HepG2 (cell line): ENCODE measurements at regions not wholly inside any gene's neighbourhood (a gene's known extent, or its start where the extent isn't known, plus 50 kb on each side); places are given as distances from the start of the nearest gene placed in this dataset.

ENCODE experiments used
- ATAC-seq: fragments of 200-7000 bp; cut with Tn5 transposase; 3 replicates; pipeline ENCODE4 v1.9.1; 2020; ENCODE audit warnings: mild to moderate bottlenecking, moderate library complexity
- BruUV-seq: library from RNA; stranded (reverse); fragments of 400-500 nt; replicated peaks from 2 replicates; lab custom pipeline; 2021; lab: Mats Ljungman, UMichigan
- CTCF ChIA-PET: fragments of 300-600 bp; formaldehyde crosslinking; extraction: SDS; loops from one replicate; lab custom pipeline; 2021; ENCODE audit warnings: low total read pairs, inconsistent platforms, low intra/inter-chr PET ratio; lab: Yijun Ruan, JAX
- POLR2A ChIA-PET: fragments of 350-600 bp; sonication (Branson Sonifier 250); formaldehyde crosslinking; loops from one replicate; lab custom pipeline; 2020; ENCODE audit warnings: antibody characterized with exemption, inconsistent platforms; lab: Yijun Ruan, JAX
- DNase-seq: peaks from one replicate; pipeline ENCODE4 v3.0.0-alpha.2; 2015; ENCODE audit warnings: low spot score
- FAIRE-seq: peaks from 3 replicates; lab custom pipeline; 2011; peaks lifted over from hg19 to GRCh38; lab: Jason Lieb, UNC
- H2AFZ ChIP-seq: one replicate; pipeline ENCODE4 v1.6.1; 2011; ENCODE audit warnings: low read length, inconsistent platforms
- H3K27ac ChIP-seq: fragments of 300-600 bp; 3 replicates; pipeline ENCODE4 v1.8.0; 2011; ENCODE audit warnings: mixed run types, mild to moderate bottlenecking, mixed read lengths, low read length, inconsistent platforms; ENCODE audit not compliant: insufficient read depth; ENCODE audit errors: extremely low read length
- H3K27me3 ChIP-seq, 2 experiments: fragments of 200-600 bp in 1 of 2; 2 replicates in 1 of 2; 3 replicates in 1 of 2; pipeline versions ENCODE4 v1.6.0 to v1.8.0; 2011; ENCODE audit warnings: low read length in 2 of 2, mild to moderate bottlenecking in 2 of 2, moderate library complexity in 2 of 2, inconsistent platforms in 1 of 2; ENCODE audit not compliant: insufficient read depth in 2 of 2, control insufficient read depth in 1 of 2
- H3K36me3 ChIP-seq, 2 experiments: fragments of 200-600 bp in 1 of 2; replicated peaks in 1 of 2; 2 replicates in 1 of 2; 3 replicates in 1 of 2; pipeline versions ENCODE4 v1.5.1 to v1.8.0; 2011; ENCODE audit warnings: low read length in 2 of 2, inconsistent platforms in 1 of 2; ENCODE audit not compliant: insufficient read depth in 2 of 2, control insufficient read depth in 1 of 2
- H3K4me1 ChIP-seq: 2 replicates; pipeline ENCODE4 v1.5.1; 2012; ENCODE audit warnings: low read length, inconsistent platforms; ENCODE audit not compliant: insufficient read depth
- H3K4me2 ChIP-seq: 2 replicates; pipeline ENCODE4 v1.6.0; 2011; ENCODE audit warnings: low read depth, low read length, inconsistent platforms
- H3K4me3 ChIP-seq, 3 experiments: fragments of 200-600 bp in 1 of 3; sonication (generic), shearing (Covaris generic) in 1 of 3; replicated peaks in 1 of 3; 2 replicates each; pipeline ENCODE4 v1.5.1; 2011 to 2016; ENCODE audit warnings: low read length in 3 of 3, inconsistent platforms in 2 of 3, low read depth in 2 of 3, mild to moderate bottlenecking in 2 of 3, control low read depth in 1 of 3, mixed read lengths in 1 of 3; ENCODE audit not compliant: insufficient read depth in 1 of 3
- H3K79me2 ChIP-seq: one replicate; pipeline ENCODE4 v1.6.1; 2011; ENCODE audit warnings: low read length, inconsistent platforms; ENCODE audit not compliant: insufficient read depth
- H3K9ac ChIP-seq: 2 replicates; pipeline ENCODE4 v1.6.0; 2011; ENCODE audit warnings: mild to moderate bottlenecking, low read depth, low read length, inconsistent platforms; ENCODE audit not compliant: insufficient read depth
- H3K9me3 ChIP-seq: 2 replicates; pipeline ENCODE4 v1.5.1; 2012; ENCODE audit warnings: mild to moderate bottlenecking, low read length
- H4K20me1 ChIP-seq: 2 replicates; pipeline ENCODE4 v1.6.0; 2011; ENCODE audit warnings: inconsistent platforms, mild to moderate bottlenecking, low read length, moderate library complexity; ENCODE audit not compliant: insufficient read depth
- BCL6 ChIP-seq: IDR thresholded peaks from 2 replicates; pipeline ENCODE4 v1.6.1; 2016; ENCODE audit warnings: missing genetic modification reagents, missing compliant biosample characterization
- FOXP1 ChIP-seq, 2 experiments: fragments of 450-650 bp in 1 of 2; IDR thresholded peaks; 2 replicates each; pipeline ENCODE4 v1.6.1; 2017 to 2018; ENCODE audit warnings: antibody characterized with exemption in 1 of 2
- KDM5B ChIP-seq: sonication (generic); formaldehyde crosslinking; IDR thresholded peaks from 2 replicates; pipeline ENCODE4 v1.4.0; 2020; ENCODE audit warnings: missing genetic modification reagents, mild to moderate bottlenecking, borderline replicate concordance
- NFRKB ChIP-seq: fragments of 450-650 bp; IDR thresholded peaks from 2 replicates; pipeline ENCODE4 v1.6.1; 2017
- SMARCC2 ChIP-seq: fragments of 450-650 bp; IDR thresholded peaks from 2 replicates; pipeline ENCODE4 v1.6.1; 2017; ENCODE audit warnings: antibody characterized with exemption, mild to moderate bottlenecking
- TOE1 ChIP-seq: sonication (generic); formaldehyde crosslinking; IDR thresholded peaks from 2 replicates; pipeline ENCODE4 v1.4.0; 2020; ENCODE audit warnings: mild to moderate bottlenecking, missing genetic modification reagents
- ZNF672 ChIP-seq: sonication (generic); formaldehyde crosslinking; IDR thresholded peaks from 2 replicates; pipeline ENCODE4 v1.8.1; 2022; ENCODE audit warnings: missing genetic modification reagents
- ZNF772 ChIP-seq: sonication (generic); formaldehyde crosslinking; IDR thresholded peaks from 2 replicates; pipeline ENCODE4 v1.5.0; 2020; ENCODE audit warnings: mild to moderate bottlenecking, missing genetic modification reagents
- WGBS: methylation state at CpG from one replicate; pipeline ENCODE4 v1.1.6; 2017; ENCODE audit warnings: low lambda C conversion rate; 5-methylcytosine and 5-hydroxymethylcytosine counted together
- in situ Hi-C: cut with HindIII; loops from 2 replicates; pipeline ENCODE4 v1.10.0; 2017; ENCODE audit warnings: low pct_unique_long_range_greater_than_20kb; ENCODE audit not compliant: extremely low pct_ligation_motif_present
- intact Hi-C: fragments of 100-400 bp; cut with micrococcal nuclease; formaldehyde crosslinking; loops from one replicate; pipeline ENCODE4 v1.10.0; 2022; ENCODE audit not compliant: unreplicated experiment
- TF ChIP-seq, protein P1 (sequence below): sonication (generic); formaldehyde crosslinking; IDR thresholded peaks from 2 replicates; pipeline ENCODE4 v1.8.0; 2022; ENCODE audit warnings: missing genetic modification reagents, mild to moderate bottlenecking, inconsistent platforms, borderline replicate concordance
- TF ChIP-seq, protein P2 (sequence below): sonication (generic); formaldehyde crosslinking; IDR thresholded peaks from 2 replicates; pipeline ENCODE4 v1.8.0; 2022; ENCODE audit warnings: mild to moderate bottlenecking, missing genetic modification reagents
- TF ChIP-seq, protein P3 (sequence below): sonication (generic); formaldehyde crosslinking; IDR thresholded peaks from 2 replicates; pipeline ENCODE4 v1.4.0; 2020; ENCODE audit warnings: mild to moderate bottlenecking, missing genetic modification reagents
- TF ChIP-seq, protein P4 (sequence below): sonication (generic); formaldehyde crosslinking; IDR thresholded peaks from 2 replicates; pipeline ENCODE4 v1.5.0; 2020; ENCODE audit warnings: mild to moderate bottlenecking, missing genetic modification reagents, borderline replicate concordance

DNA sequence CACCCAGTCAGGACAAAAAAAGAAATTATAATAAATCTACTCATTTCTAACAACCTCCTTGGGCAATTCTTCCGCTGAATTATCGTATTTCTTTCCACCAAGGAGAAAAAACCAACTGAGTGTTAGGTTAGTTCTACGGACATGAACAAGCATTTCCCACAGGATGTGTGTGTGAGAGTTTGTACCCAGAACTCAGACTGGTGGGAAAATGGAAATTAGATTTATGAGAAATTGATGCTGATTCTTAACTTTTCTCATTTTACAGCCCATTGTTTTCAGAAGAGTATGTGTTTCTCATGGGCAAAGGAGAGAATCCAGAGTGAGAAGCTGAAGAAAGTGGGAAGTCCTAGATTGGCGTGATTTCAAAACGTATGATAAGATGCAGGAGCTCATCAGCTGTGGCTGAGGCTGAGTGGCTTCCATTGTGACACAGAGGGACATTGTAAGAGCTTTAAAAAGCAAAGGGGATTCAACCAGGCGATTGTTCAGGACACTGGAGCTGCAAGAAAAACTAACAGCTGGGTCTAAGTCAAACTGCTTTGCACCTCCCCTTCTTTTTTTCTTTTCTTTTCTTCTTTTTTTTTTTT, 184.7 kb upstream of the ARGLU1 start (continued):
- TF ChIP-seq, protein P1, sequence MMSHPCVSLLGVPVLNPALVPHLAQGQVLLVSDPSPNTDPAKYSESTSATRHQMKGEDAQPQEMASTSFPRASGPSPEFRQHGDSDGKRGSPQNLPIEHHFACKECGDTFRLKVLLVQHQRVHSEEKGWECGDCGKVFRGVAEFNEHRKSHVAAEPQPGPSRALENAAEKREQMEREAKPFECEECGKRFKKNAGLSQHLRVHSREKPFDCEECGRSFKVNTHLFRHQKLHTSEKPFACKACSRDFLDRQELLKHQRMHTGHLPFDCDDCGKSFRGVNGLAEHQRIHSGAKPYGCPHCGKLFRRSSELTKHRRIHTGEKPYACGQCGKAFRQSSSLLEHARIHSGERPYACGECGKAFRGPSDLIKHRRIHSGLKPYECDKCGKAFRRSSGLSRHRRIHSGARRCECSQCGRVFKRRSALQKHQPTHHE = no peak
- no peak for TF ChIP-seq NFRKB
- TF ChIP-seq, protein P2, sequence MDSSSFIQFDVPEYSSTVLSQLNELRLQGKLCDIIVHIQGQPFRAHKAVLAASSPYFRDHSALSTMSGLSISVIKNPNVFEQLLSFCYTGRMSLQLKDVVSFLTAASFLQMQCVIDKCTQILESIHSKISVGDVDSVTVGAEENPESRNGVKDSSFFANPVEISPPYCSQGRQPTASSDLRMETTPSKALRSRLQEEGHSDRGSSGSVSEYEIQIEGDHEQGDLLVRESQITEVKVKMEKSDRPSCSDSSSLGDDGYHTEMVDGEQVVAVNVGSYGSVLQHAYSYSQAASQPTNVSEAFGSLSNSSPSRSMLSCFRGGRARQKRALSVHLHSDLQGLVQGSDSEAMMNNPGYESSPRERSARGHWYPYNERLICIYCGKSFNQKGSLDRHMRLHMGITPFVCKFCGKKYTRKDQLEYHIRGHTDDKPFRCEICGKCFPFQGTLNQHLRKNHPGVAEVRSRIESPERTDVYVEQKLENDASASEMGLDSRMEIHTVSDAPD (CRISPR knock-in tag) = no peak

DNA sequence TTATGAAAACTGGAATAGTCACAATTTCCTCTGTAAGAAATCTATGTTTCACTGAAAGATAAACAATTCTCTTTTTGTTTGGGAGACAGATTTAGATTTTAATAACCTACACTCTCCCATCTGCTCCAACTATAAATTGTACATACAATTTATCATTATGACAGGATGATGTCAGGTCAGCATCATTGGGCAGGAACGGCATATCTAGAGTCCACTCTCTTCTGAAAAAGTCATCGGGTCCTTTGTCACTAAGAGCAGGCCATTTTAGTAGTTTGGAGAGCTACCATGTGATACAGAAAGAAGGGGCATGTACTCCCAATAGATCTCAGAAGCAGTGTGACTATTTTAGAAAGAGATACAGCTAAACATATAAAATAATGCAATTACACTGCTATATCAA, 180.8 kb upstream of the ARGLU1 start:
- no TSS peak for BruUV-seq
- no peak for ATAC-seq
- Histone ChIP-seq H3K79me2 (no peaks in the 10 kb centered on the region), H3K36me3 (no peaks in the 10 kb centered on the region), H3K9ac (no peak overlapping the region), H3K4me3 (no peak overlapping the region), H4K20me1 (no peaks in the 10 kb centered on the region), H2AFZ (no peak overlapping the region), H3K4me1 (peaks cover 14% of the 10 kb centered on the region), H3K9me3 (no peaks in the 10 kb centered on the region), H3K4me2 (no peak overlapping the region), H3K27ac (no peak overlapping the region), H3K27me3 (no peaks in the 10 kb centered on the region)
- FAIRE-seq = no peak
- intact Hi-C loops (no loop called here), in situ Hi-C loops (no loop called here)
- ChIA-PET POLR2A (no interaction called here), CTCF (no interaction called here)
- no peak for DNase-seq
- 64% methylated on average over 2 of the region's 2 CpGs for WGBS
- TF ChIP-seq BCL6 (CRISPR knock-in tag) (no peak), SMARCC2 (no peak), KDM5B (no peak), ZNF772 (no peak), TOE1 (CRISPR knock-in tag) (no peak), FOXP1 (IDR thresholded peaks at IDR 0.05) (no peak), FOXP1 (CRISPR knock-in tag; IDR thresholded peaks at IDR 0.05) (no peak), ZNF672 (CRISPR knock-in tag) (no peak)
- TF ChIP-seq, protein P3, sequence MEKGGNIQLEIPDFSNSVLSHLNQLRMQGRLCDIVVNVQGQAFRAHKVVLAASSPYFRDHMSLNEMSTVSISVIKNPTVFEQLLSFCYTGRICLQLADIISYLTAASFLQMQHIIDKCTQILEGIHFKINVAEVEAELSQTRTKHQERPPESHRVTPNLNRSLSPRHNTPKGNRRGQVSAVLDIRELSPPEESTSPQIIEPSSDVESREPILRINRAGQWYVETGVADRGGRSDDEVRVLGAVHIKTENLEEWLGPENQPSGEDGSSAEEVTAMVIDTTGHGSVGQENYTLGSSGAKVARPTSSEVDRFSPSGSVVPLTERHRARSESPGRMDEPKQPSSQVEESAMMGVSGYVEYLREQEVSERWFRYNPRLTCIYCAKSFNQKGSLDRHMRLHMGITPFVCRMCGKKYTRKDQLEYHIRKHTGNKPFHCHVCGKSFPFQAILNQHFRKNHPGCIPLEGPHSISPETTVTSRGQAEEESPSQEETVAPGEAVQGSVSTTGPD = no peak
- TF ChIP-seq, protein P4, sequence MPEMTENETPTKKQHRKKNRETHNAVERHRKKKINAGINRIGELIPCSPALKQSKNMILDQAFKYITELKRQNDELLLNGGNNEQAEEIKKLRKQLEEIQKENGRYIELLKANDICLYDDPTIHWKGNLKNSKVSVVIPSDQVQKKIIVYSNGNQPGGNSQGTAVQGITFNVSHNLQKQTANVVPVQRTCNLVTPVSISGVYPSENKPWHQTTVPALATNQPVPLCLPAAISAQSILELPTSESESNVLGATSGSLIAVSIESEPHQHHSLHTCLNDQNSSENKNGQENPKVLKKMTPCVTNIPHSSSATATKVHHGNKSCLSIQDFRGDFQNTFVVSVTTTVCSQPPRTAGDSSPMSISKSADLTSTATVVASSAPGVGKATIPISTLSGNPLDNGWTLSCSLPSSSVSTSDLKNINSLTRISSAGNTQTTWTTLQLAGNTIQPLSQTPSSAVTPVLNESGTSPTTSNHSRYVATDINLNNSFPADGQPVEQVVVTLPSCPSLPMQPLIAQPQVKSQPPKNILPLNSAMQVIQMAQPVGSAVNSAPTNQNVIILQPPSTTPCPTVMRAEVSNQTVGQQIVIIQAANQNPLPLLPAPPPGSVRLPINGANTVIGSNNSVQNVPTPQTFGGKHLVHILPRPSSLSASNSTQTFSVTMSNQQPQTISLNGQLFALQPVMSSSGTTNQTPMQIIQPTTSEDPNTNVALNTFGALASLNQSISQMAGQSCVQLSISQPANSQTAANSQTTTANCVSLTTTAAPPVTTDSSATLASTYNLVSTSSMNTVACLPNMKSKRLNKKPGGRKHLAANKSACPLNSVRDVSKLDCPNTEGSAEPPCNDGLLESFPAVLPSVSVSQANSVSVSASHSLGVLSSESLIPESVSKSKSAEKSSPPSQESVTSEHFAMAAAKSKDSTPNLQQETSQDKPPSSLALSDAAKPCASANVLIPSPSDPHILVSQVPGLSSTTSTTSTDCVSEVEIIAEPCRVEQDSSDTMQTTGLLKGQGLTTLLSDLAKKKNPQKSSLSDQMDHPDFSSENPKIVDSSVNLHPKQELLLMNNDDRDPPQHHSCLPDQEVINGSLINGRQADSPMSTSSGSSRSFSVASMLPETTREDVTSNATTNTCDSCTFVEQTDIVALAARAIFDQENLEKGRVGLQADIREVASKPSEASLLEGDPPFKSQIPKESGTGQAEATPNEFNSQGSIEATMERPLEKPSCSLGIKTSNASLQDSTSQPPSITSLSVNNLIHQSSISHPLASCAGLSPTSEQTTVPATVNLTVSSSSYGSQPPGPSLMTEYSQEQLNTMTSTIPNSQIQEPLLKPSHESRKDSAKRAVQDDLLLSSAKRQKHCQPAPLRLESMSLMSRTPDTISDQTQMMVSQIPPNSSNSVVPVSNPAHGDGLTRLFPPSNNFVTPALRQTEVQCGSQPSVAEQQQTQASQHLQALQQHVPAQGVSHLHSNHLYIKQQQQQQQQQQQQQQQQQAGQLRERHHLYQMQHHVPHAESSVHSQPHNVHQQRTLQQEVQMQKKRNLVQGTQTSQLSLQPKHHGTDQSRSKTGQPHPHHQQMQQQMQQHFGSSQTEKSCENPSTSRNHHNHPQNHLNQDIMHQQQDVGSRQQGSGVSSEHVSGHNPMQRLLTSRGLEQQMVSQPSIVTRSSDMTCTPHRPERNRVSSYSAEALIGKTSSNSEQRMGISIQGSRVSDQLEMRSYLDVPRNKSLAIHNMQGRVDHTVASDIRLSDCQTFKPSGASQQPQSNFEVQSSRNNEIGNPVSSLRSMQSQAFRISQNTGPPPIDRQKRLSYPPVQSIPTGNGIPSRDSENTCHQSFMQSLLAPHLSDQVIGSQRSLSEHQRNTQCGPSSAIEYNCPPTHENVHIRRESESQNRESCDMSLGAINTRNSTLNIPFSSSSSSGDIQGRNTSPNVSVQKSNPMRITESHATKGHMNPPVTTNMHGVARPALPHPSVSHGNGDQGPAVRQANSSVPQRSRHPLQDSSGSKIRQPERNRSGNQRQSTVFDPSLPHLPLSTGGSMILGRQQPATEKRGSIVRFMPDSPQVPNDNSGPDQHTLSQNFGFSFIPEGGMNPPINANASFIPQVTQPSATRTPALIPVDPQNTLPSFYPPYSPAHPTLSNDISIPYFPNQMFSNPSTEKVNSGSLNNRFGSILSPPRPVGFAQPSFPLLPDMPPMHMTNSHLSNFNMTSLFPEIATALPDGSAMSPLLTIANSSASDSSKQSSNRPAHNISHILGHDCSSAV = no peak
